ENCODE measurements at regions not wholly inside any gene's neighbourhood (a gene's known extent, or its start where the extent isn't known, plus 50 kb on each side); places are given as distances from the start of the nearest gene placed in this dataset.
"Not testable (repeated sequence)": the region's sequence is repeated elsewhere in the genome, so short reads cannot be mapped to it uniquely, and the experiment has no call there.

DNA sequence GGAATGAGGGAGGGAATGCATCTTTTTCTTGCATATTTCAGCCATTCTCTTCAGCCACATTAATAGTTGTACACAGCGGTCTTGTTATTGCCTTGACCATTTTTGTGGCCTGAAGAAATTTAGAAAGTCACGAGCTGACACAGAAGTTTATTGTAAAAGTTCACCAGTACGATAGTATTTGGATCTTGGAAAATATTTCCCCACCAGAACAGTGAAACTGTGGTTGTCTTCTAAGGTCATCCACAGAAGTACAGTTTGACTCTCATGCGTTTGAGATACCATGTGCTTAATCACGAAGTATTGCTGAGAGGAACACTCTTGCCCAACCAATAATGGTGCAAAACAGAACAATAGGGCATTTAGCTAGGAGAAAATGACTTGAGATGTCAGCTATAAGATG lies 409.2 kb upstream of the AMELY start:
- DNase-seq (ENCODE audit: low spot score) (no peak), ATAC-seq (no peak)

DNA sequence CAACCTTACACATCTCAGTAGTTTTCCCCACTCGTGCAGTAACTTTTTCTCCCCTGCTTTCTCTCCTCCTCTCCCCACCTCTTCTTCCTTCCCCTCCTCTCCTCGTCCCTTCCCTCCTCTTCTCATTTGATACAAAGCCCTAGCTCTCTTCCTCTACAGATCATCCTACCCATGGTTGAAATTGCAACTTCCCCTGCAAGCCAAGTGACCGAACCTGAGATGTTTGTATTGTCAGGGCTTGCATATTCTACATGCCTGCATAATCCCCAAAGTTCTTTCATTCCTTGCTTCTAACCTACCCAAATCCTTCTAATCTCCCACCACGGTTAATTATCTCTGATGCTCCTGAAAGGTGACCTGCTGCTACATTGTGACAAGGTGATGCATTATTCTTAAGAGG lies 408.6 kb upstream of the AMELY start:
- not testable (repeated sequence) for ATAC-seq; DNase-seq (ENCODE audit: low spot score)

DNA sequence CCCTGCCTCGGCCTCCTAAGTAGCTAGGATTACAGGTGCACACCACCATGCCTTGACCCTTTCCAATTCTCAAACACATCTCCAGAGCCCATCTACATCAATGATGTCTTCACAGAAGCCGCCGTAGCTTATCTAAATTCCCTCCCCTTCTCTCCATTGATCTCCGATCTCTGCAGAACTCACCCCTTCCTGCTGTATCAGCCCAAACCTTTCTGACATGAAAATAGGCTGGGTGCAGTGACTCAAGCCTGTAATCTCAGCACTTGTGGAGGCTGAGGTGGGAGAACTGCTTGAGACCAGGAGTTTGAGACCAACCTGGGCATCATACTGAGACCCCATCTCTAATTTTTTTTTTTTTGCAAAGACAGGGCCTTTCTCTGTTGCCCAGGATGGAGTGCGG lies 406.6 kb upstream of the AMELY start:
- no peak for ATAC-seq
- DNase-seq (ENCODE audit: low spot score): no peak

DNA sequence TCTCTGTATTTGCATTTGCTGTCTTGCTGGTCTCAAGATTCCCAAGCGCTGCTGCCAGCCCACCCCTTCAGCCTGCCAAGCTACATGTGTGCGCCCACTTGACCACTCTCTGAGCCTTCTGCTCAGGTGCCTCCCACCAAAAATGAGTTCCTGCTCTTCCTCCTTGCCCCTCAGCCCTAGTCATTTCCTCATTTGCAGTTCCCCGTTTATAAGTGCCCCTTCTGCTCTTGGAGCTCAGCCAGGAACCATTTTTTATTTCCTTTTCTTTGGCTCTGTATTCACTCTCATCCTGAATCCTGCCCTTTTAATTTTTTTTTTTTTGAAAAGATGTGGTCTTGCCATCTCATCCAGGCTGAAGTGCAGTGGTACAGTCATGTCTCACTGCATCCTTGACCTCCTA lies 406.0 kb upstream of the AMELY start:
- ATAC-seq: no peak

DNA sequence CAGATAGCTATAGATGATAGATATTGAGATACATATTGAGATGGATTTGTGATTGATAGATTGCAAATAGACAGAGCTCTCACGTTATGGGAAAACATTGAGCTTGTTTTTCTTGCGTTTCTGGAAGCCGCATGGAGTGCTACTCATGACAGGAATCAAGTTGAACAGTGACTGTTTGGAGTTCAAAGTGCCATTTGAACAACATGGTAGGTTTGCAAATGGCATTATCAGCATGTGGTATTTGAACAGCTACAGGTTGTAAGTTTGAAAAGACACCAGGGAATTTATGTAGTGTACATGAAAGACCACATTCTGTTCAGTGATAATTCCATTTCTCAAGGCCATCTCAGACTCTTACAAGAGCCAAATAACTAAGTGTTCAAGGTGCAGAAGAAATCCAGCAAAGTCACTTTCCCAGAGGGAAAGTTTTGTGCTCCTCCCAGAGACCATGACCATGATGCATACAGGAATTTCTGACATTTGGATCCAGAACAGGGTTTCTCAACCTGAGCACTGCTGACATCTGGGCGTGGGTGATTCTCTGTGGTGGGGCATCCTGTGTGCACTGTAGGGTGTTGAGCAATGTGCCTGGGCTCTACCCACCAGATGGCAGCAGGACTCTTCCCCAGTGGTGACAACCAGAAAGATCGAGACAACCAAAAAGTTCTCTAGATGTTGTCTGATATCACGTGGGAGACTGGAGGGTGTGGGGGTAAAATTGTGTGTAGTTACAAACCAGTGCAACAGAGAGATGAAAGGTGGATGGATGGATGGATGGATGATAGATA lies 399.1 kb upstream of the AMELY start:
- DNase-seq (ENCODE audit: low spot score) (no peak), ATAC-seq (no peak)

More for the DNA sequence above, 406.0 kb upstream of the AMELY start:
- DNase-seq (ENCODE audit: low spot score): no peak

DNA sequence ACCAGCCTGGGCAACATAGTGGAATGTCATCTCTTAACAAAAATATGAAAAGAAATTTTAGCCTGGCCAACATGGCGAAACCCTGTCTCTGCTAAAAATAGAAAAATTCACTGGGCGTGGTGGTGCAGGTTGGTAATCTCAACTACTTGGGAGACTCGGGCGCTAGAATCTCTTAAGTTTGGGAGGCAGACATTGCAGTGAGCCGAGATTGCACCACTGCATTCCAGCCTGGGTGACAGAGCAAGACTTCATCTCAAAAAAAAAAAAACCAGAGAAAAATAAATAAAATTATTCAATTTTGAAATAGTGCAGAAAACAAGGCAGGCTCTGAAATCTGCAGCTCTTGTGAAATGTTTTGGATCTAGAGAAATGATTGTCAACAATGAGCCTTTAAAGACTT lies 397.3 kb upstream of the AMELY start:
- ATAC-seq (no peak), DNase-seq (ENCODE audit: low spot score) (no peak)

DNA sequence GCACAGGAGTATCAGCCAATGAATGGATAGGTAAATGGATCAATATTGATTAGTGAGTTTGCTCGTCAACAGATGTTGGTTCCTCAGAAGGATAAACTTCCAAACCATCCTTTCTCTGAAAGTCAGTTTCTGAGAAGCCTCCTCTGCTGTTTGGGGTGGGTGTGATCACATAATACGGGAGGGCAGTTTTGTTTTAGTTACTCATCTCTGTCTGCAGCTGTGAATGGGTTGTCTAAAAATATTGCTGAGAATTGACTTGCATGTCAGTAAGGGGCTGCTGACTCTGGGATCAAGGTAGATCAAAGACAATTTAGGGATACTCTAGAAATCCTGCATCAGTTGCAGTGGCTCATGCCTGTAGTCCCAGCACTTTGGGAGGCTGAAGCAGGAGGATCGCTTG lies 390.8 kb upstream of the AMELY start:
- DNase-seq (ENCODE audit: low spot score): no peak
- ATAC-seq: no peak

DNA sequence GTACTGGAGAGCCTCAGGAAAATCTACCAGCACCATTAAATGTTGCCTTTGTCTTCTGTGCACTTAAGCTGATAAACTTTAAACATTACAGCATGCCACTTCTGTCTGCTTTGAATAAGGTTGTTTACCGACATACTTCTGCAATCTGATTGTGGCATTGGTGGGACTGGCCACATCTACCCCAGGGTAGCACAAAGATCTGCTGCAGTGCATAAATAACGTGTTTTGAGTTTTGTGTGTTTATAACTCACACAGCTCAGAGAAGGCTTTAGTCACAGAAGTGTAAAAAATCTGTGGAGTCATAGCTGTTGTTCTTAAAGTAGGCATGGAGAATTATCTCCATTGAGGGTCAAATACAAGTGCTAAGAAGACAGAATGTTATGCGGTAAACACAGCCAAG lies 388.4 kb upstream of the AMELY start:
- DNase-seq (ENCODE audit: low spot score) (no peak), ATAC-seq (no peak)

DNA sequence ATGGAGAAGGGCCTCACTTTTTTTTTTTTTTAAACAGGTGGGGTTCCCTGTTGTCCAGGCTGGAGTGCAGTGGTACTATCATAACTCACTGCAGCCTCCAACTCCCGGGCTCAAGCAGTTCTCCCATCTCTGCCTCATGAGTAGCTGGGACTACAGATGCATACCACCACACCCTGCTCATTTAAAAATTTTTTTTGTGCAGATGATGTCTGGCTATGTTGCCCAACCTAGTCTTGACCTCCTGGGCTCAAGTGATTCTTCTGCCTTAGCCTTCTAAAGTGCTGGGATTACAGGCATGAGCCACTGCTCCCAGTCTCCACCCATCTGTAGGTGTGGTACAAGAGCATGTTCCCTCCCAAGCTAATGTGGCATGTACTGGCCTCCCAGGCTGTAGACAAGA lies 380.6 kb upstream of the AMELY start:
- DNase-seq (ENCODE audit: low spot score): no peak
- no peak for ATAC-seq

DNA sequence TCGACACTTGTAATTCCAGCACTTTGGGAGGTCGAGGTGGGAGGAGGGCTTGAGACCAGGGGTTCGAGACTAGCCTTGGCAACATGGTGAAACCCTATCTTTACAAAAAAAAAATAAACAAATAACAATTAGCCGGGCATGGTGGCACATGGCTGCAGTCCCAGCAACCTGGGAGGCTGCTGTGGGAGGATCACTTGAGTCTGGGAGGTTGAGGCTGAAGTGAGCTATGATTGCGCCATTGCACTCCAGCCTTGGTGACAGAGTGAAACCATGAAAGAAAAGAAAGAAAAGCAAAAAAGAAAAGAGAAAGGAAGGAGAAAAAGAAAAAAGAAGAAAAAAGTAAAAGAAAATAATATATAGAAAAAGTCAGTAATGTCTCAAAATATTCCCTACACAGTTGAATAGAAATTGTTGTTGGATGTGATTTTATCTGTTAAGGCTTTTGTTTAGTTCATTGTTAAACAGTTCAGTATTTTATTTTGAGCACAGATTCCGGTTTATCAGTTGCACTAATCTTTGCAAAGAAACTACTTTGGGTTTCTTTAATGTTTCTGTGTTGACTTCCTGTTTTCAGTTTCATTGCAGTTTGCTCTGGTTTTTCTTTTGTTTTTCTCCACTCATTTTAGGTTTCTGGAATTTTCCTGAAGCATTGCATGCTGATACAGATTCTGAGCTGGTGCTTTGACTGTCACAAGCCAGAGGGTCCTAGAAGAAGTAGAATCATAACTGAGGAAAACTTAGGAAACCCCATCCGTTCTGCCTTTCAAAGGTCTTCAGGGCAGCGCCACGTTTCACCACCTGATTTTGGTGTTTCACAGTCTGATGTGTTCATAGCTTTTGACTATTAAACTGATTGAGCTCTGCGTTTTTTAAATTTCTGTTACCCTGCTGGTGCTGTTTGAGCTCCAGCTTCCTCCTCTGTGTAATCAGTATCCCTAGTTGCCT lies 378.6 kb upstream of the AMELY start:
- no peak for DNase-seq (ENCODE audit: low spot score)
- ATAC-seq: no peak

DNA sequence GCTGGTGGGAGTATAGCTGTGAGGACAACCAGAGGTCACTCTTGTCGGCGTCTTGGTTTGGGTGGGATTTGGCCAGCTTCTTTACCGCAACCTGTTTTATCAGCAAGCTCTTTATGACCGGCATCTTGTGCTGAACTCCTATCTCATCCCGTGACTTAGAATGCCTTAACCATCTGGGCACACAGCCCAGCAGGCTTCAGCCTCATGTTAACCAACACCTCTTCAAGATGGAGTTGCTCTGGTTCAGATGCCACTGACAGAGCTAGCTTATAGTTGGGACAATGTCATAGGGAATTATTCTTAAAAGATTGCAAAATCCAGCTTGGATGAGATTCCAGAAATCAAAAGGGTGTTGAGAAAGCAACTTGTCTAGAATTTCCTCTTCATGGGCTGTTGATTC lies 377.1 kb upstream of the AMELY start:
- ATAC-seq: no peak
- DNase-seq (ENCODE audit: low spot score): no peak

DNA sequence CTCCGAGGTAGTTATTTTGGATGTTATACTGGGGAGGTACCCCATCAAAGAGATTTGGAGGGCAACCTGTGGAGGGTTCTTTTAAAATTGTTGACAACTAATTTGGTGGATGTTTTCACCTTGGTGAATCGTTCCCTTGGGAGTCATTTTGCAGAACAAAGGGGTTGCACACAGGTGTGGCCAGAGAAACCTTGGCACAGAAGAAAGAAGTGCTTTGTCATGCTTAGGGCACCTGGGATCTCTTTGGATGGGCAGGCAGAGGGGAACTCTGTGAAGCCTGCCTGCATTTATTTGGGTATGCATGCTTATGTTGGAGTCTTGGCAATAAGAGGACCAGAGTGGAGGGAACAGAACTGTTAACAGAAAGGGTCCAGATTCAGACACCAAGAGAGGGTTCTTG lies 376.4 kb upstream of the AMELY start:
- not testable (repeated sequence) for DNase-seq (ENCODE audit: low spot score); ATAC-seq

DNA sequence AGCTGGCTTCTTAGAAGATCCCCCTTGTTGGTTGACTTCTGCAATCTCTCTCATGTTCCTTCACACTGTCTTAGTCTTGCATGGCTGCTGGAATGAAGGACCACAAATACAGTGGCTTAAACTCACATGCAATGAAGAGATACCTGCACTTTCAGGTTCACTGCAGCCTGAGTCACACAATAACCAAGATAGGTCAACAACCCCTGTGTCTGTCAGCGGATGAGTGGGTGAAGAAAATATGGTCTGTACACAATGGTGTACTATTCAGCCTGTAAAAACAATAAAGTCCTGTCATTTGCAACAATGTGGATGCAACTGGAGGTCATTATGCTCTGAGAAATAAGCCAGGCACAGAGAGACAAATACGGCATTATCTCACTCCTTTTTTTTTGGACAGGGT lies 373.8 kb upstream of the AMELY start:
- ATAC-seq: no peak
- no peak for DNase-seq (ENCODE audit: low spot score)

DNA sequence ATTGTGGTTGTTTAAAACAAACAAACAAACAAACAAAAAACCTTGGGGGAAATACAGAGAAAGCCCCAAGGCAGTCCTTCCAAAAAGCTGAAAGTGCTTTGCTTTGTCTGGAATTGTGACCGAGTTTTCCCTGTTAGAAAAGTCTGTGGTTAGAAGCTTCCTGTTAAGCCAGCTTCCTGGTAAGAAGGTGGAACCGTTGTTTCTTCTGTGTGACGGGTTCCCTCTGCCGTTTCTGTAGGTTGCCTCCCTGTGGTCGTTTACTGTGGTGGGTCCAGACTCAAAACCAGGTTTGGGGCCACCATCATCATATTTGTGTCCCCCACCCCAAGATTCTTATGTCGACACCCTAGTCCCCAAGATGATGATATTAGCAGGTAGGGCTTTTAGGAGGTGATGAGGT lies 371.4 kb upstream of the AMELY start:
- ATAC-seq (no peak), DNase-seq (ENCODE audit: low spot score) (no peak)

DNA sequence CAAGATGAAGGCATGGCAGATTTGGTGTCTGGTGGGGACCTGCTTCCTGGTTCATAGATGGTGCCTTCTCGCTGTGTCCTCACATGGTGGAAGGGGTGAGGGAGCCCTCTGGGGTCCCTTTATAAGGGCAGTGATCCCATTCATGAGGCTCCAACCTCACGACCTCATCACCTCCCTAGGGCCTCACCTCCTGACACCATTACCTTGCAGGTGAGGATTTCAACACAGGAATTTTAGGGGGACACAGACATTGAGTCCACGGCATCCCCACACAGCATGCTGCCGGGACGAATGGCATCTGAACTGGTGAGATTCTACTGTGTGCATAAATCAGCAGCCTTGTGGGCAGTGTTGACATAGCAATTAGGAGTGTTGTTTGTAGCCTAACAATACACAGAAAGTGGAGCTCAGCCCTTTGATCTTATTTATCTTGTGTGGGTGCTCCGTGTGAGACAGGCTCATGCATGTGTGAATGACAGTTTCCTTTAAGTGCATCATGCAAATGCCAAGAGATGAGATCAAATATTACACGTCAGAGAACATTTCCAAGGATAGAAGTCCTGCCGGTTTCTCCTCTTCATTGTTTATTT lies 368.7 kb upstream of the AMELY start:
- ATAC-seq; DNase-seq (ENCODE audit: low spot score): not testable (repeated sequence)

DNA sequence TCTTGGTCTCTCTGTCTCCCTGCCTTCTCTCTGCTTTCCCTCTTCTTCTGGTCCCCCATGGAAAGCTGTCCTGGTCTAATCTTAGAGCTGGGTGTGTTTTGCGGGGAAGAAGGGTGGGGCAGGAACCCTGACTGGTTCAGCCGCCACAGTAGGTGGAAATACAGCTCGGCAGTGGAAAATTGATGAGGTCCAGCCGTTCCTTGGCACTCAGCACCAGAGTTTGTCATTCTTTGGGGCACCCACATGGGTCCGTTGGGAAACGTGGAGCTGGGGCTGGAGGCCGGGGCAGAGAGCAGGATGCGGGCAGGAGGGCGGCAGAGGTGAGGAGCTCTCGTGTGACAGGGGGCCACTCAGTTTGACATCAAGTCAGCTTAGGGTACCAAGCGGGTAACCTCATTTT lies 364.2 kb upstream of the AMELY start:
- DNase-seq (ENCODE audit: low spot score) (no peak), ATAC-seq (no peak)

DNA sequence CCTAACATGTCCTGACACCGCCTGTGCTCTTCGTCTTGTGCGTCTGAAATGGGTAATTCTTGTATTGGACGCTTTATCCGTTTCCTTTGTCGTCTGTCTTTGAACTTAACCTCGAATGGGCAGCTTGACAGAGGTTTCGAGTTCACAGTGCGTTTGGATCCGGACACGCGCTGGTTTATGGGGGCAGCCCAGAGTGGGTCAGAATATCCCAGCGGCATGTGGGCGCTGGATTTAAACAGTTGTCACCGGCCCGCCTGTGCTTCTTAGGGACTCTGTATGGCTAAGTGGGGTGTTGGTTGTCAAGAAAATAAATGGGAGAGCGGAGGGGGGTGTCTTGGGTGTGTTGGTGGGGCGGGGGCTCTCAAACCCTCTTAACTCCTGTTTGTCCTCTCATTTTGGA lies 363.5 kb upstream of the AMELY start:
- ATAC-seq (no peak), DNase-seq (ENCODE audit: low spot score) (no peak)

DNA sequence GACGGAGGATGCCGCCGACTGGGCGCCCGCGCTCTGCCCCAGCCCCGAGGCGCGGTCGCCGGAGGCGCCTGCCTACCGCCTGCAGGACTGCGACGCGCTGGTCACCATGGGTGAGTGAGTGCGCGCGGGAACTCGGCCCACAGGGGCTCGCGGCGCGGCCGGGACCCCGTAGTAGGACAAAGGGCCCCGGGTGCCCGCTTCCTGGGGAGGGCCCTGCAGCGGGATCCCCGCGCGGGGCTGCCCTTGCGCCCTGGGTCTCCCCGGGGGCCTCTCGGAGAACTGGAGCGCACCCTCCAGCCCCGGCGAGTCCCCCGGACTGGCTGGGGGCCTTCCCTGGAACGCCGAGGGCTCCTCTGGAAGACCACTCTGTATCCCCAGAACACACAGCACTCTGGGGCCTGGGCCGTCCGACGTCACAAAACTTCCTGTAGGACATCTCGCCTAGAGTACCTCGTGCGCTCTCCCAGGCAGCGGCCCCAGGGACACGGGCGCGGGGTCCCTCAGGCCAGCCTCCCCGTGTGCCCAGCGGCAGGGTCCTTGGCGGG lies 362.9 kb upstream of the AMELY start:
- peak; percentile 42 for DNase-seq (ENCODE audit: low spot score)
- ATAC-seq: peak; percentile 35

DNA sequence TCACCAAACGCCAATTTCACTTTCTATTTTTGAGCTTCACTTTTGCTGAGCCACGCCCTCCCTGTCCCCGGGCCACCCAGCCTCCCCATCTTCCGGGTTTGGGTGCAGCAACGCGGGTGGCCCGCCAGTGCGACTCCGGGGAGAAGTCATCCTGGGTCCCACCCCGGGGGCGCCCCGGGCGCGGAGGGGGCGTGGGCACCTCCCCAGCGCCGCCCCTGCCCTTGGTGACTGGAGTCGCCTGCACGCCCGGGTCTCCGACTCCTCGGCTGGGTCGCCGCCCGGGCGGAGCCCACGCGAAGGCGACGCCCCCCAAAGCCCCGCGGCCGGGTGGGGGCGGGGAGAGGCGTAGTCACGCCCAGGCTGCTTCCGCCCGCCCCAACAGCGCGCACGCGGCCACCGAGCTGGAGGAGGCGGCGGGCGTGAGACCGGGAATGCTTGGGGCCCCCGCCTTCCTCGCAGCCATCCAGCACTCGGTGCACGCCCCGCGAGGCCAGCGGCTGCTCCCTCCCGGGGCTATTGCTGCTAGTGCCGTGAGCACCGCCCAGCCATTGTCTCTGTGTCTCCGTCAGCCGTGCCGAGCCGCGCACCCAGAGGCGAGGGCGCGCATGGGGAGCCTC lies 362.1 kb upstream of the AMELY start:
- peak; percentile 78 for DNase-seq (ENCODE audit: low spot score)
- peak; percentile 85 for ATAC-seq

DNA sequence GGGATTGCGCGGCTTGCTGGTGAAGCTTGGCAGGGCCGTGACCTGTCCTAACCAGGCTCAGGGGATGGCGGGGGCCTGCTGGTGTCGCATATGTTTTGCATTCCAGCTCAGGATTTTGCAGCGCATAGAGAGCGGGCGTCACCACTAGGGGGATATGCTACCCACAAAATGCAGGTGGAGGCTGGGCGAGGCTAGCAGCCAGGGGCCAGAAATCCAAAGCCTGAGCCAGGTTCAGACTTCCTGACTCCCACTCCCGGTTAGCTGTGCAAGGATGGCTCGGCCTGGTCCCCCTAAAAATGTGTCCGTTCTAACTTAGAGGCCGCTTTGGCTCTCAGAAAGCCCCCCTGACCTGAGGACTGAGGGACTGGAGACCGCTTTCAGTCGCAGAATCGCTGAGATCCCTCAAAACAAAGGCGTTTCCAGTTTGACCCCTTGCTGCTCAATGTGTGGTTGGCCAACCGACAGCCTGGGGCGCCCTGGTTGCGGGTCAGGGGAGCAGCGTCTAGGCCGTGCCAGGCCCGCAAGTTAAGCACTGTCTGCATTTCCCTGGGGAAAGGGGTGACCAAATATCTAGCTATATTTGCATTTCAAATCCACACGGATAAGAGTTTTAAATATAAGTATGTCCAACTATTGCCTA lies 361.1 kb upstream of the AMELY start:
- ATAC-seq: peak; percentile 65
- DNase-seq (ENCODE audit: low spot score): peak; percentile 69
